ENCODE measurements at regions not wholly inside any gene's neighbourhood (a gene's known extent, or its start where the extent isn't known, plus 50 kb on each side); places are given as distances from the start of the nearest gene placed in this dataset.
"Not testable (repeated sequence)": the region's sequence is repeated elsewhere in the genome, so short reads cannot be mapped to it uniquely, and the experiment has no call there.

- ATAC-seq (ENCODE audit: insufficient read depth, low read depth) (no peak), DNase-seq (no peak)
- H4K20me1 ChIP-seq (ENCODE audit: insufficient read depth, low read length), result no peaks in the 10 kb centered on the region
- no peak overlapping the region for H3K27ac ChIP-seq (ENCODE audit: low read length)
- TF ChIP-seq, protein P1, sequence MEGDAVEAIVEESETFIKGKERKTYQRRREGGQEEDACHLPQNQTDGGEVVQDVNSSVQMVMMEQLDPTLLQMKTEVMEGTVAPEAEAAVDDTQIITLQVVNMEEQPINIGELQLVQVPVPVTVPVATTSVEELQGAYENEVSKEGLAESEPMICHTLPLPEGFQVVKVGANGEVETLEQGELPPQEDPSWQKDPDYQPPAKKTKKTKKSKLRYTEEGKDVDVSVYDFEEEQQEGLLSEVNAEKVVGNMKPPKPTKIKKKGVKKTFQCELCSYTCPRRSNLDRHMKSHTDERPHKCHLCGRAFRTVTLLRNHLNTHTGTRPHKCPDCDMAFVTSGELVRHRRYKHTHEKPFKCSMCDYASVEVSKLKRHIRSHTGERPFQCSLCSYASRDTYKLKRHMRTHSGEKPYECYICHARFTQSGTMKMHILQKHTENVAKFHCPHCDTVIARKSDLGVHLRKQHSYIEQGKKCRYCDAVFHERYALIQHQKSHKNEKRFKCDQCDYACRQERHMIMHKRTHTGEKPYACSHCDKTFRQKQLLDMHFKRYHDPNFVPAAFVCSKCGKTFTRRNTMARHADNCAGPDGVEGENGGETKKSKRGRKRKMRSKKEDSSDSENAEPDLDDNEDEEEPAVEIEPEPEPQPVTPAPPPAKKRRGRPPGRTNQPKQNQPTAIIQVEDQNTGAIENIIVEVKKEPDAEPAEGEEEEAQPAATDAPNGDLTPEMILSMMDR (IDR thresholded peaks at IDR 0.05; ENCODE audit: borderline replicate concordance, extremely low read depth, low read length, poor library complexity, severe bottlenecking), result no peak
- H2AFZ ChIP-seq (ENCODE audit: low read depth, low read length), result no peak overlapping the region
- H3K4me3 ChIP-seq (ENCODE audit: low read depth in 1 of 2, low read length in 2 of 2), result no peak overlapping the region
- H3K36me3 ChIP-seq (ENCODE audit: insufficient read depth, low read length), result no peaks in the 10 kb centered on the region
- no peak overlapping the region for H3K9ac ChIP-seq (ENCODE audit: low read depth, low read length)
- no peaks in the 10 kb centered on the region for H3K9me3 ChIP-seq (ENCODE audit: insufficient read depth, low read length, severe bottlenecking)
- no peaks in the 10 kb centered on the region for H3K79me2 ChIP-seq (ENCODE audit: insufficient read depth, low read length)
- no peak overlapping the region for H3K4me2 ChIP-seq (ENCODE audit: insufficient read depth, low read length)
- H3K27me3 ChIP-seq (ENCODE audit: insufficient read depth, low read length, poor library complexity), result no peaks in the 10 kb centered on the region
- H3K4me1 ChIP-seq (ENCODE audit: insufficient read depth, low read length), result no peaks in the 10 kb centered on the region
These were observed 192.2 kb downstream of the C9orf152 start for GRCh38 chr9:110015759-110016158.

GRCh38 chr9:110016340-110016739 is 191.6 kb downstream of the C9orf152 start:
- Histone ChIP-seq H3K4me2 (ENCODE audit: insufficient read depth, low read length) (no peak overlapping the region), H3K9ac (ENCODE audit: low read depth, low read length) (no peak overlapping the region), H3K36me3 (ENCODE audit: insufficient read depth, low read length) (no peaks in the 10 kb centered on the region), H3K4me3 (ENCODE audit: low read depth in 1 of 2, low read length in 2 of 2) (no peak overlapping the region), H2AFZ (ENCODE audit: low read depth, low read length) (no peak overlapping the region), H3K9me3 (ENCODE audit: insufficient read depth, low read length, severe bottlenecking) (no peaks in the 10 kb centered on the region), H4K20me1 (ENCODE audit: insufficient read depth, low read length) (no peaks in the 10 kb centered on the region), H3K79me2 (ENCODE audit: insufficient read depth, low read length) (no peaks in the 10 kb centered on the region), H3K27me3 (ENCODE audit: insufficient read depth, low read length, poor library complexity) (no peaks in the 10 kb centered on the region), H3K27ac (ENCODE audit: low read length) (no peak overlapping the region), H3K4me1 (ENCODE audit: insufficient read depth, low read length) (no peaks in the 10 kb centered on the region)
- ATAC-seq (ENCODE audit: insufficient read depth, low read depth) (no peak), DNase-seq (no peak)
- TF ChIP-seq EZH2 (IDR thresholded peaks at IDR 0.05; ENCODE audit: borderline replicate concordance, low read depth, low read length, severe bottlenecking), result no peak

DNA sequence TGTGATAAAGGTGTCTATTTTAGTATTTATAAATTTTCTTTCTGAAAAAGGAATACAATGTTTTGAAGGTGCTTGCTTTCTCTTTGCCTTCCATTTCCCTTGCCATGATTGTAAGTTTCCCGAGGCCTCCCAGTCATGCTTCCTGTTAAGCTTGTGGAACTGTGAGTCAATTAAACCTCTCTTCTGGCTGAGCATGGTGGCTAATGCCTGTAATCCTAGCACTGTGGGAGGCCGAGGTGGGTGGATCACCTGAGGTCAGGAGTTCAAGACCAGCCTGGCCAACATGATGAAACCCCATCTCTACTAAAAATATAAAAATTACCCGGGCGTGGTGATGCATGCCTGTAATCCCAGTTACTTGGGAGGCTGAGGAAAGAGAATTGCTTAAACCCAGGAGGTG is 187.7 kb downstream of the C9orf152 start:
- H3K4me2 ChIP-seq (ENCODE audit: insufficient read depth, low read length); H4K20me1 ChIP-seq (ENCODE audit: insufficient read depth, low read length); H3K4me1 ChIP-seq (ENCODE audit: insufficient read depth, low read length); H2AFZ ChIP-seq (ENCODE audit: low read depth, low read length); H3K36me3 ChIP-seq (ENCODE audit: insufficient read depth, low read length); ATAC-seq (ENCODE audit: insufficient read depth, low read depth); H3K9me3 ChIP-seq (ENCODE audit: insufficient read depth, low read length, severe bottlenecking); H3K27me3 ChIP-seq (ENCODE audit: insufficient read depth, low read length, poor library complexity); H3K9ac ChIP-seq (ENCODE audit: low read depth, low read length); H3K79me2 ChIP-seq (ENCODE audit: insufficient read depth, low read length); DNase-seq; H3K27ac ChIP-seq (ENCODE audit: low read length); H3K4me3 ChIP-seq (ENCODE audit: low read depth in 1 of 2, low read length in 2 of 2): not testable (repeated sequence)

DNA sequence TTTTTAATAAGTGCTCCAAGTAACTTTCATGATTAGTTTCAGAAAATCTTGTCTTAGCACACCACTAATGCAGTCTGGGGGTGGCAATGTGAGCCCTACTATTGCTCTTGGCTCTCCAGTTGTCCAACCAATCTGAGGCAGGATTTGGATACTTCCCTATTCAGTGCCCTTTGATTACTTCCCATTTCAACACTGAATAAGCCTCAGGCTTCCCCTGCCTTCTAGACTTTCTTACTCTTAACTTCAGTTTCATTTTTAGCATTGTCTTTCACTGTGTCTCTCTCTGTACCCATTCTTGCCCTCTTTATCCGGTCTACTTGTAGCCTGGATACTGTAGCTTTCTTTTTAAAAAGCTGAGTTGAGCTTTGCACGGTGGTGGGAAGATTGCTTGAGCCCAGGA is 186.1 kb downstream of the C9orf152 start:
- Histone ChIP-seq H3K4me3 (ENCODE audit: low read depth in 1 of 2, low read length in 2 of 2) (no peak overlapping the region), H3K9me3 (ENCODE audit: insufficient read depth, low read length, severe bottlenecking) (no peaks in the 10 kb centered on the region), H4K20me1 (ENCODE audit: insufficient read depth, low read length) (no peaks in the 10 kb centered on the region), H3K27ac (ENCODE audit: low read length) (no peak overlapping the region), H3K79me2 (ENCODE audit: insufficient read depth, low read length) (no peaks in the 10 kb centered on the region), H3K4me1 (ENCODE audit: insufficient read depth, low read length) (no peaks in the 10 kb centered on the region), H3K9ac (ENCODE audit: low read depth, low read length) (no peak overlapping the region), H3K36me3 (ENCODE audit: insufficient read depth, low read length) (no peaks in the 10 kb centered on the region), H3K4me2 (ENCODE audit: insufficient read depth, low read length) (no peak overlapping the region), H3K27me3 (ENCODE audit: insufficient read depth, low read length, poor library complexity) (no peaks in the 10 kb centered on the region), H2AFZ (ENCODE audit: low read depth, low read length) (no peak overlapping the region)
- no peak for TF ChIP-seq EZH2 (IDR thresholded peaks at IDR 0.05; ENCODE audit: borderline replicate concordance, low read depth, low read length, severe bottlenecking)
- TF ChIP-seq, protein P1 (IDR thresholded peaks at IDR 0.05; ENCODE audit: borderline replicate concordance, extremely low read depth, low read length, poor library complexity, severe bottlenecking), result no peak
- ATAC-seq (ENCODE audit: insufficient read depth, low read depth), result peak; percentile 33; the same call in 1 of the 3 replicates
- DNase-seq, result no peak

- not testable (repeated sequence) for H3K4me2 ChIP-seq (ENCODE audit: insufficient read depth, low read length); H3K27me3 ChIP-seq (ENCODE audit: insufficient read depth, low read length, poor library complexity); H3K79me2 ChIP-seq (ENCODE audit: insufficient read depth, low read length); H3K4me3 ChIP-seq (ENCODE audit: low read depth in 1 of 2, low read length in 2 of 2); DNase-seq; H2AFZ ChIP-seq (ENCODE audit: low read depth, low read length); H3K9ac ChIP-seq (ENCODE audit: low read depth, low read length); ATAC-seq (ENCODE audit: insufficient read depth, low read depth); H3K27ac ChIP-seq (ENCODE audit: low read length); H3K4me1 ChIP-seq (ENCODE audit: insufficient read depth, low read length); H3K36me3 ChIP-seq (ENCODE audit: insufficient read depth, low read length); H3K9me3 ChIP-seq (ENCODE audit: insufficient read depth, low read length, severe bottlenecking); H4K20me1 ChIP-seq (ENCODE audit: insufficient read depth, low read length)
These were observed 184.7 kb downstream of the C9orf152 start for GRCh38 chr9:110023221-110023620.

All from DND-41 (cell line).